ENCODE measurements at regions not wholly inside any gene's neighbourhood (a gene's known extent, or its start where the extent isn't known, plus 50 kb on each side); places are given as distances from the start of the nearest gene placed in this dataset.

DNA sequence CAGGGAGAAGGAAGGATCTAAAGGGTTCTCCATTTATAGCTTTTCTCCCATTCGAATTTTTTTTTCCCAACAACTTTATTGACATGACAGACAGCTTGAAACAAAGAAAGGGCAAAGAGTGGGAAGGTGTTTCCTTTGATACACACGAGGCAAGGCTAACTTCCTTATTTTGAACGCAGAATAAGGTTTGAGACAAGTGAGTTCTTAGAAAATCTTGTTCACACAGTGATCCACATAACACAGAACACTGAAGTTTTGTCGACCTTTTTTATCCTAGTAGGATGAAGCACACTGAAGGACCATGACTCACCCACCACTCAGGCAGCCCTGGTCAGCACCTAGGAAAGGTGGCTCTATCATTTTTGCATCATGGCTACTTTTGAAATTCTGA lies 425.8 kb upstream of the MDFIC2 start (continued):
- TF ChIP-seq, protein P1, sequence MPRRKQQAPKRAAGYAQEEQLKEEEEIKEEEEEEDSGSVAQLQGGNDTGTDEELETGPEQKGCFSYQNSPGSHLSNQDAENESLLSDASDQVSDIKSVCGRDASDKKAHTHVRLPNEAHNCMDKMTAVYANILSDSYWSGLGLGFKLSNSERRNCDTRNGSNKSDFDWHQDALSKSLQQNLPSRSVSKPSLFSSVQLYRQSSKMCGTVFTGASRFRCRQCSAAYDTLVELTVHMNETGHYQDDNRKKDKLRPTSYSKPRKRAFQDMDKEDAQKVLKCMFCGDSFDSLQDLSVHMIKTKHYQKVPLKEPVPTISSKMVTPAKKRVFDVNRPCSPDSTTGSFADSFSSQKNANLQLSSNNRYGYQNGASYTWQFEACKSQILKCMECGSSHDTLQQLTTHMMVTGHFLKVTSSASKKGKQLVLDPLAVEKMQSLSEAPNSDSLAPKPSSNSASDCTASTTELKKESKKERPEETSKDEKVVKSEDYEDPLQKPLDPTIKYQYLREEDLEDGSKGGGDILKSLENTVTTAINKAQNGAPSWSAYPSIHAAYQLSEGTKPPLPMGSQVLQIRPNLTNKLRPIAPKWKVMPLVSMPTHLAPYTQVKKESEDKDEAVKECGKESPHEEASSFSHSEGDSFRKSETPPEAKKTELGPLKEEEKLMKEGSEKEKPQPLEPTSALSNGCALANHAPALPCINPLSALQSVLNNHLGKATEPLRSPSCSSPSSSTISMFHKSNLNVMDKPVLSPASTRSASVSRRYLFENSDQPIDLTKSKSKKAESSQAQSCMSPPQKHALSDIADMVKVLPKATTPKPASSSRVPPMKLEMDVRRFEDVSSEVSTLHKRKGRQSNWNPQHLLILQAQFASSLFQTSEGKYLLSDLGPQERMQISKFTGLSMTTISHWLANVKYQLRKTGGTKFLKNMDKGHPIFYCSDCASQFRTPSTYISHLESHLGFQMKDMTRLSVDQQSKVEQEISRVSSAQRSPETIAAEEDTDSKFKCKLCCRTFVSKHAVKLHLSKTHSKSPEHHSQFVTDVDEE (CRISPR knock-in tag; IDR thresholded peaks at IDR 0.05), result no peak
- TF ChIP-seq CSDC2 (CRISPR knock-in tag; IDR thresholded peaks at IDR 0.05), result no peak
- TF ChIP-seq ARNTL (CRISPR knock-in tag; IDR thresholded peaks at IDR 0.05; ENCODE audit: borderline replicate concordance, low read depth), result no peak
- TF ChIP-seq ZNF565 (CRISPR knock-in tag; conservative IDR thresholded peaks at IDR 0.05; ENCODE audit: low read depth), result no peak
- TF ChIP-seq ISL1 (CRISPR knock-in tag; IDR thresholded peaks at IDR 0.05), result no peak
- TF ChIP-seq ZC3H10 (CRISPR knock-in tag; IDR thresholded peaks at IDR 0.05), result no peak
- TF ChIP-seq SNAI2 (CRISPR knock-in tag; IDR thresholded peaks at IDR 0.05), result no peak
- TF ChIP-seq TCF4 (CRISPR knock-in tag; IDR thresholded peaks at IDR 0.05; ENCODE audit: borderline replicate concordance), result no peak
- no peak for TF ChIP-seq RARB (CRISPR knock-in tag; IDR thresholded peaks at IDR 0.05)
- TF ChIP-seq ZFP3 (CRISPR knock-in tag; IDR thresholded peaks at IDR 0.05), result no peak

DNA sequence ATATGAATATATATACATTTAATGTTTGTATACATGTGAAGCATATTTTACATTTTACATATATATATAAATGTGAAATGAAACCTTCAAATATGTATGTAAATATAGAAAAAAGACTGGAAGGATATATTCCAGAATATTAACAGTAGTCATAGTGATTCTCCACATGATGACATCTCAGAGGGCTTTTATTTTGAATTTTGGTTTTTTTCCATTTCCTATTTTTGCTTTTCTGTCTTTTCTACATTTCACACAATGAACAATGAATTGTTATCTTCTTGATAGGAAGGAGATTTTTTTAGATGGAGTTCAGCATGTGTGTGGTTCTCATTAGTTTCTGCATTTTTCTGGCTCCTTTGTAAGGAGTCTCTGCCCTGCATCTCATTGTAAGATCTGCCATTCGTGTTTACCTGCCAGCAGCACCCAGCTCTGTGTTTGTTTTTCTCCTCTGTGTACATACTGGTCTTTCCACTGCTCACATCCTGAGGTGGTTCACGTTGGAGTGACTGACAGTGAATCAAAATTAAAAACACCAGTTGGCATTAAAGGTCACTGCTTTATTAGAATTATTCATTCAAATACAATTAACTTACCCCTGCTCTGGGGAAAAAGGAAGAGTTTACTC lies 425.3 kb upstream of the MDFIC2 start:
- no peak for ATAC-seq
- TF ChIP-seq, protein P2, sequence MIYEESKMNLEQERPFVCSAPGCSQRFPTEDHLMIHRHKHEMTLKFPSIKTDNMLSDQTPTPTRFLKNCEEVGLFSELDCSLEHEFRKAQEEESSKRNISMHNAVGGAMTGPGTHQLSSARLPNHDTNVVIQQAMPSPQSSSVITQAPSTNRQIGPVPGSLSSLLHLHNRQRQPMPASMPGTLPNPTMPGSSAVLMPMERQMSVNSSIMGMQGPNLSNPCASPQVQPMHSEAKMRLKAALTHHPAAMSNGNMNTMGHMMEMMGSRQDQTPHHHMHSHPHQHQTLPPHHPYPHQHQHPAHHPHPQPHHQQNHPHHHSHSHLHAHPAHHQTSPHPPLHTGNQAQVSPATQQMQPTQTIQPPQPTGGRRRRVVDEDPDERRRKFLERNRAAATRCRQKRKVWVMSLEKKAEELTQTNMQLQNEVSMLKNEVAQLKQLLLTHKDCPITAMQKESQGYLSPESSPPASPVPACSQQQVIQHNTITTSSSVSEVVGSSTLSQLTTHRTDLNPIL (CRISPR knock-in tag; IDR thresholded peaks at IDR 0.05; ENCODE audit: low read depth), result no peak
- TF ChIP-seq ZFP3 (CRISPR knock-in tag; IDR thresholded peaks at IDR 0.05) (no peak), SNAI2 (CRISPR knock-in tag; IDR thresholded peaks at IDR 0.05) (no peak), ZFP30 (CRISPR knock-in tag; IDR thresholded peaks at IDR 0.05) (no peak), ZNF8 (CRISPR knock-in tag; IDR thresholded peaks at IDR 0.05) (no peak)

DNA sequence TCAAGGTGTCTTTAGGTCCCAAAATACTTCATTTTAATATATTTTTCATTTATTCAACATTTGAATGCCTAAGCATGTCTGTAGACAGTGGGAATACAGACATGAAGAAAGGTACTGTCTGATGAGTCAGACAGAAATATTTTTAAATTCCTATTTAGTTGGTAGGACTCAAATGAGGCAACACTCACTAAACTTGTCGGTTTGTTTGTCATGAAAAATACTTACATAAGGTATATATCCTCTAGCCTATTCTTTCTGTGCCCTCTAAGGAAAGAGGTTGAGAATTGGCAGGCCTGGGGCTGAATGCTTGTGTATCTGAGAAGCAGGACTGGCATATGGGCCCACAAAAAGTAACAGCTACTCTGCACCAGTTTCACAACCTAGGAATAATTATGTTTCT lies 423.6 kb upstream of the MDFIC2 start:
- ATAC-seq, result no peak
- TF ChIP-seq OSR1 (CRISPR knock-in tag; IDR thresholded peaks at IDR 0.05), result no peak
- TF ChIP-seq, protein P2 (CRISPR knock-in tag; IDR thresholded peaks at IDR 0.05; ENCODE audit: low read depth), result no peak
- TF ChIP-seq ZC3H10 (CRISPR knock-in tag; IDR thresholded peaks at IDR 0.05), result no peak
- TF ChIP-seq ZNF8 (CRISPR knock-in tag; IDR thresholded peaks at IDR 0.05), result no peak

DNA sequence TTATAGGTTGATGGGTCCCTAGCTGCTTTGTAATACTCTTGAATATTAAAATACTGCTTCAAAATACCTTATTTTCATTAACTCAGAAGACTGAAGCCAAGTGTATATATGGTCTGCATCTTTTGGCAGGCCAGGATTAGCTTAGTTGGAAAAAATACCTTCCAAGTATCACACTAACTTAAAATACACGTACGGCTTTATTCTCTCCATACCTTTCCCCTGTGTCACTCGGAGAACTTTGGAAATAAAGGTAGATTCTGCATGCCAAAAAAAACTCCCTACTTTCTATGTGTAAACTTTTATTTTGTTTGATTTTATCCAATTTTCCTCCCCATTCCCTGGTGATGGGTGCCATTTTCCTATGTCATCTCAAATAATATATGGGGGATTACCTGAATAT lies 422.3 kb upstream of the MDFIC2 start:
- TF ChIP-seq ZFP30 (CRISPR knock-in tag; IDR thresholded peaks at IDR 0.05), result no peak
- TF ChIP-seq ISL1 (CRISPR knock-in tag; IDR thresholded peaks at IDR 0.05), result no peak
- TF ChIP-seq ZNF70 (CRISPR knock-in tag; IDR thresholded peaks at IDR 0.05), result no peak
- ATAC-seq, result no peak

DNA sequence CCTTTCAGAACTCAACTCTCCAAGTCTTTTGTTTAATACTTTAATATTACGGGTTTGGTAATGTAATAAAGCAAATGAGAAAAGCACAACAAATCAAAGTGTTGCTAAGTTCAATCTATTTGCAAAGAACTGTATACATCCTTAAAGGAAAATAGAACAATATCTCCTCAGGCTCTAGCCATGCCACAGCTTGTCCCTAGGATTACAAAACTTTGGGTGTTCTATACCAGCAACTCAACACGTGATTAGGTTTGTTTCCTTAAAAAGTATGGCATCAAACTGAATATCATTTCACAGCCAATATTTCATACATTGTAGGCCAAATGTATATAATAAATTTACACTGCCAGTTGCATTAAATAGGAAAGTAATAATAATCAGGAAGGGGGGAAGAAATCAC lies 418.6 kb upstream of the MDFIC2 start:
- ATAC-seq, result no peak
- TF ChIP-seq SNAI2 (CRISPR knock-in tag; IDR thresholded peaks at IDR 0.05) (no peak), PPARA (CRISPR knock-in tag; IDR thresholded peaks at IDR 0.05; ENCODE audit: borderline replicate concordance) (no peak), TCF4 (CRISPR knock-in tag; IDR thresholded peaks at IDR 0.05; ENCODE audit: borderline replicate concordance) (no peak), BACH2 (CRISPR knock-in tag; IDR thresholded peaks at IDR 0.05; ENCODE audit: borderline replicate concordance) (no peak), ZC3H10 (CRISPR knock-in tag; IDR thresholded peaks at IDR 0.05) (no peak), ARNTL (CRISPR knock-in tag; IDR thresholded peaks at IDR 0.05; ENCODE audit: borderline replicate concordance, low read depth) (no peak)
- TF ChIP-seq, protein P2 (CRISPR knock-in tag; IDR thresholded peaks at IDR 0.05; ENCODE audit: low read depth), result no peak
- TF ChIP-seq, protein P1 (CRISPR knock-in tag; IDR thresholded peaks at IDR 0.05), result no peak
- TF ChIP-seq, protein P3, sequence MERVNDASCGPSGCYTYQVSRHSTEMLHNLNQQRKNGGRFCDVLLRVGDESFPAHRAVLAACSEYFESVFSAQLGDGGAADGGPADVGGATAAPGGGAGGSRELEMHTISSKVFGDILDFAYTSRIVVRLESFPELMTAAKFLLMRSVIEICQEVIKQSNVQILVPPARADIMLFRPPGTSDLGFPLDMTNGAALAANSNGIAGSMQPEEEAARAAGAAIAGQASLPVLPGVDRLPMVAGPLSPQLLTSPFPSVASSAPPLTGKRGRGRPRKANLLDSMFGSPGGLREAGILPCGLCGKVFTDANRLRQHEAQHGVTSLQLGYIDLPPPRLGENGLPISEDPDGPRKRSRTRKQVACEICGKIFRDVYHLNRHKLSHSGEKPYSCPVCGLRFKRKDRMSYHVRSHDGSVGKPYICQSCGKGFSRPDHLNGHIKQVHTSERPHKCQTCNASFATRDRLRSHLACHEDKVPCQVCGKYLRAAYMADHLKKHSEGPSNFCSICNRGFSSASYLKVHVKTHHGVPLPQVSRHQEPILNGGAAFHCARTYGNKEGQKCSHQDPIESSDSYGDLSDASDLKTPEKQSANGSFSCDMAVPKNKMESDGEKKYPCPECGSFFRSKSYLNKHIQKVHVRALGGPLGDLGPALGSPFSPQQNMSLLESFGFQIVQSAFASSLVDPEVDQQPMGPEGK (CRISPR knock-in tag; IDR thresholded peaks at IDR 0.05; ENCODE audit: borderline replicate concordance), result no peak
